ENCODE measurements at regions not wholly inside any gene's neighbourhood (a gene's known extent, or its start where the extent isn't known, plus 50 kb on each side); places are given as distances from the start of the nearest gene placed in this dataset.
"Not testable (repeated sequence)": the region's sequence is repeated elsewhere in the genome, so short reads cannot be mapped to it uniquely, and the experiment has no call there.

DNA sequence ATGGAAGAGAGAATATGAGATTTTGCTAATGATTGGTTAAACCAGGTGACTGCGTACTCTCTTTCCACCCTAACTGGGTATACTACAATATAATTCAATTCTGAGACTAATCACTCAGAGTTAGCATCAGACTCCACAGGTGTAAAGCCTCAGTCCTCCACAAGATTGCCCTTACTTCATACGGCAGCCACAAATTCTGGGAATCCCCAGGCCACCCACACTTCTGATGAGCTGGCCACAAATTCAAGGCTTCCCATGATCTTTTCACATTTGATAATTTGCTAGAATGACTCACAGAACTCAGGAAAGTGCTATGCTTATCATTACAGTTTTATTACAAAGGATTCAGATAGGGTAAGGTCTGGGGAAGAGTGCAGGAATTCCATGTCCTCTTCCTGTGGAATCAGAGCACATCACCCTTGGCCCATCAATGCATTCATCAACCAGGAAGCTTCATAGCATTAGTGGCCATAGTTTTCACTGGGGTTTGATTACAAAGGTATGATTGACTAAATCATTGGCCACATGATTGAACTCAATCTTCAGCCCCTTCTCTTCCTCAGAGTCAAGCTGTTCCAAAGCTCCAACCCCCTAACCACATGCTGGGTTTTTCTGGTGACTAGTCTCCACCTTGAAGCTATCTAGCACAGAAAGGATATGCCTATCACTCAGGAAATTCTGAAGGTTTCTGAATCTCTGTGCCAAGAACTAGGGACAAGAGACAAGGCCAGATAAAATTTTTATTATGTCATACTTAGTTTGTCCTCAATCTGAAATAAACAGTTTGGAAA is 131.7 kb downstream of the HHIPL2 start:
- DNase-seq (ENCODE audit: low read depth in 1 of 2, low spot score in 1 of 2) = peak in 1 of 2 donors; percentile 6

DNA sequence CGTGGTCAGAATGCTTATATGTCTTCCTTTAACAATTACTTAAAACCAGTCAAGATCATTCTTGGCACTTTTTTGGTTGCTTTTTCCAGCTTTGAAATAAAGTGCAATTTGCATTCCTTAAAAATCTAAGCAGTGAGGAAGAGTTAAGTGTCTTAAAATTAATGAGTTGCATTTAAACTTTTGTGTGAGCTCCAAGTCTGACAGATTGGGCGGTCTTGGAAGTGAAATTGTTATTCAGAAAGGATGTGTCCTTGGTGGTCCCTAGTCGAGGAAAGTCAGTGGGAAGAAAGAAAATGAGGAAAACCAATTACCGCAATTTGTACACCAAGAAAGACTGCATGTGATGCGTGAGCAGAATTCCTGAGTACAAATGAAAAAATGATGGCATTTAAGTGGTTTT is 132.5 kb downstream of the HHIPL2 start:
- no peak for DNase-seq (ENCODE audit: low read depth in 1 of 2, low spot score in 1 of 2)

DNA sequence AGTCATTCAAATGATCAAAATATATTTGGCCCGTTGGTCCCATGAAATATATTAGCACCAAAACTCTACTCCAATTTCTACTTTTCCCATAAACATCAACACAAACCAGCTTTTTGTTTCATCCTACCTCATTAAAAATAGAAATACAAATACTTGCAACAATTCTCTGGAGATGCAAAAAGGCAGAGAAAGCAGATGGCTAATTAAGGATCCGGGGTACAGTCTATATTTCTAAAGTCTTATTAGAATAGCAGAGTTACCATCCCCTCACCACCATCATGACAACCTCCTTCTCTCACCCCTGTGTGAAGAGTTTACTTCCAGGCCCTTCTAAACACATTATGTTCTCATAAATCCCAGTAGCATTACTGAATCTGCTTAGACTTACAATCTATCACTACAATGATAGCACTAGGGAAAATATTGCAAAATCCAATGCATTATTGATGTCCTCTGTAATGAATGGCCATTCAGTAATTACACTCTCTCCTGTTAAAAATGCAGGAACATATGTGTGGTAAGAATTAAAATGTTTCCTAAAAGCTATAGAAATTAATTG is 133.8 kb downstream of the HHIPL2 start:
- DNase-seq (ENCODE audit: low read depth in 1 of 2, low spot score in 1 of 2) = no peak

DNA sequence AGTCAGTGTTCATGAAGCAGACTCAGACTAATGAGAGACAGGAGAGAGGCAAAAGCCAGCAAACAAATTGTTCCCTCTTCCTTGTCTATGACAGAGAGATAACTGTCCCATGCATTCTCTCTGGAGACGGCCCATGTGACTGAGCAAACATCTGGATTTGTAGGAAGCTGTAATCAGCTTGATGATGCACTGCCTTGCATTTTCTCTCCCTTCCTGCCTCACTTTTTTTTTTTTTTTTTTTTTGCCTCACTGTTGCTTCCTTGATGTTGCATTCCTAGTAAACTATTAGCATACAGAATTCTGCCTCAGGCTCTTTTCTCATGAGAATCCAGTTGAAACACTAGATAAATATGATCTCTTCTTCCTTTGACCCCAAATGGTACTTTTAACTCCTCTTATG is 134.5 kb downstream of the HHIPL2 start:
- DNase-seq (ENCODE audit: low read depth in 1 of 2, low spot score in 1 of 2) = no peak

DNA sequence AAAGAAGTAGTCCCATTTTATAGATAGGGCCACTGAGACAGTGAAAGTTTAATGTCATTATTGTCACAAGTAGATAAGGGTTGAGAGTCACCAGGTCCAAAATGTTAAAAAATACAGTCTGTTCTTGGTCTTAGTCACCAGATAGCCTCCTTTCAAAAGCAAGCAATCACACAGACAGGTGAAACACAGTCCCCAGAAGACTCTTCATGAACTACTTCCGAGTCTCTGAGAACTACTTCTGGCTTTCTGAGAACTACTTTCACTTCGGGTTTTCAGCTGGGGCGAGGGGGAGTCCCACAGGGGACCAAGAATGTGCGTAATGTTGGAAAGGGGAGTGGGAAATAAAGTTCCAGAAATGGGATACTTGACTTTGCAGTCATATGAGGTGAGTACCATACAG is 143.2 kb downstream of the HHIPL2 start:
- DNase-seq (ENCODE audit: low read depth in 1 of 2, low spot score in 1 of 2) = no peak

DNA sequence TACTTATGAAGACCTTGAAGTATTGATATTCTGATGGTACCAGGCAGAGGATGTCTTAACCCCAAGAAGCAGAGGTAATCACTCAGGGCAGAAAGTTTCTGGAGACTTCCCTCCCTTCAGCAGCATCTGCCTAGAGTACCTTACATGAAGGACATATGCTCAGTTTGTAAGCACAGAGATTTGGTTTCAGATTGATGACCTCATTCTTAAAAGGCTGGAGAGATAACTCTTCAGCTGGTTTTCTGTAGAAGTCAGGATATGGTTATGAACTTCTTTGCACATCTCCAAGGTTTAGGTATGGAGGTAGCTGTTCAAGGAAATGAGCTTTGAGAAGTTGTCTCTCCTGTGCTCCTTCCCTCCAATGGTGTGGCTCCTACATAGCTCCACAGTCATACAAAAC is 148.7 kb downstream of the HHIPL2 start:
- DNase-seq (ENCODE audit: low read depth in 1 of 2, low spot score in 1 of 2) = no peak

DNA sequence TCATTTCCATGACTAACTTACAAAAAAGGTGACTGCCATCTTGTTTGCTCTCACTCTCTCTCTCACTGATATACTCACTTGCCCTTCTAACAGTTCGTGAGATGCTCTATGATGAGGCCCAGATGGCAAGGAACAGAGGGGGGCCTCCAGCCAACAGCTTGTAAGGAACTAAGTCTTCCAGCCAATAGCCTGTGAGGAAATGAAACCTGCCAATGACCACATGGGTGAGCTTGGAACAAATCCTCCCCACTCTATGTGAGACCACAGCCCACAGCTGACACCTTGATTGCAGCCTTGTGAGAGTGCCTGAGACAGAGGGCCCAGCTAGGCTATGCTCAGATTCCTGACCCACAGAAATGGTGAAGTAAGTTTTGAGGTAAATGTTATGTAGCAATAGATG is 153.7 kb downstream of the HHIPL2 start:
- no peak for DNase-seq (ENCODE audit: low read depth in 1 of 2, low spot score in 1 of 2)

DNA sequence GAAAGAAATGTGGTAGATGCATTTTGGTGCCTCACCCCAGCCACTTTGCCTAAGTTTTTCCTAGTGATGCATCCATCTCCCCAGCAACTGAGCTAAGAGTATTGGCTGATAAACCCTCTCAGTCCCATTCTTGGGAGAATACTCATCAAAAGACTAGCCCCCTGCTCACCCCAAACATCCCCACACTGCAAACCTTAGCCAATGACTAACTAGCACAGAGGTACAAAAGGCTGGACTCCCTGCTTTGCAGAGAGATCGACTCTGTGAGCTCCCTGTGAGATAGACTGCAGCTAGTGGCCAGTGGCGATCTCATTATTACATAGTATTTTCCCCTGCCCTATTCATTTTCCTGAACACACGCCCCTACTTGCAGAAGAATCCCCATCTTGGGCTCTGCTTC is 155.3 kb downstream of the HHIPL2 start:
- no peak for DNase-seq (ENCODE audit: low read depth in 1 of 2, low spot score in 1 of 2)

DNA sequence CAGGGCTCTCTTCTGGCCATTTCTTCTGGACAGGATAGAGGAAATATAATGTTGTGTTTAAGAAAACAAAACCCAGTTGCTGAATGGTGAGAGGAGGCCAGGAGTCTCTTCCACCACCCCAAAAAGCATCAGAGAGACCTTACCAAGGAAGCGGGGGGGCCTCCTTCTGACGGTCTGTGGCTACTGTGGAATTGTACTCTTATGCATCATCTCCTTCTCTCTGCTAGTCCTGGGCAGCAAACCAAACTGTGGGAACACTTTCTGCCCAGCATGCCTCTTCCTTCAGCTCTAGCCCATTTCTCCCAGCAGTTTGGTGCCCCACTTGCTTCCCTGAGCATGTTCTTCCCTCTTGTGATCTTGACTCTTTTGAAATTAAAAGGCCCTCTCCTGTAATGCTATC is 157.7 kb downstream of the HHIPL2 start:
- DNase-seq (ENCODE audit: low read depth in 1 of 2, low spot score in 1 of 2) = no peak

DNA sequence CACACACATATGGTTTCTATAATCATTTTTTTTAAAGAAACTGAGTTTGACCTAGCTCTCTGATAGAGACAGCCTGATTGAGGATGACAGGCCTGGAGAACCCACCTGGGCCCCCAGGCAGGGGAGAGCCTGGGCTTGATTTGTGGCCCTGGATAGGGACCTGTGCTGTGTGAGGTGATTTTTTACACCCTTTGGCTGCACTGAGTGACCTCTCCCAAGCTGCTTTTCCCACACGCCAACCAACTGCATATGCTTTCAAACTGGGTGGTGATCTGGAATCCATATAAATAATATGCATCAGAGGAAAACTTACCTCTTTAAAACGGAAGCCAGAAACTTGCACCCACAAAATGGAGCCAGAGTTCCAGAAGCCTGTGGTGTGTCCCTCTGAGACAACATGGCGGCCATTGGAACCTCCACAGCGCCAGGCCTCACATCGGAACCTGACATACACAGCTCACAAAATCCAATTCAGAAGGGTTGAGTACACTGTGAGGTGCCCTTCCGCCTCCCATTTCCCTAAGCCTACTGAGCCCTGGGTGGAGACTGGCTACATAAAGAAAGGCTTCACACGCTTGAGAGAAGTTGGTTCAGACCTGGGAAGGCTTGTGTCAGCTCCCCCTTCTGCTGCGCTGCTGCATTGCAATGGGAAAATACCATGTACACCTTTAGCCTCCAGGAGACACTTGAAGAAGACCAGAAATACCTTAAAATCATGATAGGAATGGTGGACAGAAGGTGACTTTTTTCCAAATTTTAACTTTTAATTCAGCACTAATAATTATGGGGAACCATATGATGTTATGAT is 160.7 kb downstream of the HHIPL2 start:
- no peak for DNase-seq (ENCODE audit: low read depth in 1 of 2, low spot score in 1 of 2)

DNA sequence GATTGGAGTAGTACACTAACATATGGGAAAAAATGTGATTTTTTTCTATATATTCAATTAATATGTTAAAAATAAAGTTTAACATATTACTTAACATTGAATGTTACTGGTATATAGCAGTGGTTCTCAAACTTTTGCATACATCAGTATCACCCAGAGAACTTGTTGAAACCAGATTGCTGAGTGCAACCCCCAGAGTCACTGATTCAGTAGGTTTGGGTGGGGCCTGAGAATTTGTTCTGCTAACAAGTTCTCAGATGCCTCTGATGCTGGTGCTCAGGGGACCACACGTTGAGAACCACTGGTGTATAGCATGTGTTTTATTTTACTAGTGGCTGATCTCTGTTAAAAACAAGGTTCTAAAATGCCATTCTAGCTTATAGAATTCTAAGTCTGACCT is 161.9 kb downstream of the HHIPL2 start:
- DNase-seq (ENCODE audit: low read depth in 1 of 2, low spot score in 1 of 2) = no peak

DNA sequence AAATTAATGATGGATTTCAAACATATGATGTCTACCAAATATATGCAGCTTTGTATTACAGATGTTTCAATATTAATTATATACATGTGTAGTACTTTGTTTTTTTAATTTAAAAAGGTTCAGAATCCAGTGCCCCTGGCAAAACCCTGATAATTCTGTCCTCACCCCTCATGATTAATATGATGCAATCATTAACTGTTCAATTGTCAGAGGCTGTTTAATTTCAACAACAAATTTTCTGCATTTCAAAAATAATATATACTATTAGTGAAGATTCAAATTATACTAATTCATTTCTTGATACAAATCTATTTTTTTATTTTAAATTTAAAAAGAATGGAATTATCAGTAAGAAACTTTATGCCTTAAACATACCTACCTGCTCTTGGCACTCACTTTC is 162.6 kb downstream of the HHIPL2 start:
- DNase-seq (ENCODE audit: low read depth in 1 of 2, low spot score in 1 of 2) = no peak

DNA sequence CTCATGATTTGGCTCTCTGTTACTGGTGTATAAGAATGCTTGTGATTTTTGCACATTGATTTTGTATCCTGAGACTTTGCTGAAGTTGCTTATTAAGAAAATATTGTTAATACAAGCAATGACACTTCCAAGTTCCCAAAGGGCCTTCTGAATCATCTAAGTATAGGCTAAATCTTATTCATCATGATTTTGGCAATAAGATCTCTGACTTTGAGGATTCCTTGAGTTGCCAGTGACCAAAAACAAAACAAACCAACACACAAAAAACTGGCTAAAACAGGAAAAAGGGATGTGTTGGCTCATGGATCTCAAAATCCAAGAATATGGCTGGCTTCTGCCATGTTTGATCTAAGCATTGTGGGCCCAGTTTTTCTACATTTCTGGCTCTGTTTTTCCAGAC is 163.4 kb downstream of the HHIPL2 start:
- no peak for DNase-seq (ENCODE audit: low read depth in 1 of 2, low spot score in 1 of 2)

DNA sequence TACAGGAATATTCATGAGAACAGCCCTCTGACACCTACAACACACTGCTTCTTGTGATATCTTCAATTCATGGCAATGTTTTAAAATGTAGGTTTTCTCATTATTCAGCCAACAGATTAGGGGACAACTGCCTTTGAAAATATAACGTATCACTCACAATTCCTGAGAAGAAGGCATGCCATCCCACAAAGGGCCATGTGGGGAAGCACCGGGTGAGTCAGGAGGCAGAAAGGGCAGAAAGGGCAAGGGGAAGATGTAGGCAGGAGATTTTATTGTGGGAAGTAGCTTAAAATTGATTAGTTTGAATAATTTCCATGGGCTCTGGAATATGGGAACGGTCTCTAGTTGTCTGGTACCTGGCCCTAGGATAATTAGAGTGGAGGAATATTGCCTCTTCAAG is 165.7 kb downstream of the HHIPL2 start:
- DNase-seq (ENCODE audit: low read depth in 1 of 2, low spot score in 1 of 2) = no peak

DNA sequence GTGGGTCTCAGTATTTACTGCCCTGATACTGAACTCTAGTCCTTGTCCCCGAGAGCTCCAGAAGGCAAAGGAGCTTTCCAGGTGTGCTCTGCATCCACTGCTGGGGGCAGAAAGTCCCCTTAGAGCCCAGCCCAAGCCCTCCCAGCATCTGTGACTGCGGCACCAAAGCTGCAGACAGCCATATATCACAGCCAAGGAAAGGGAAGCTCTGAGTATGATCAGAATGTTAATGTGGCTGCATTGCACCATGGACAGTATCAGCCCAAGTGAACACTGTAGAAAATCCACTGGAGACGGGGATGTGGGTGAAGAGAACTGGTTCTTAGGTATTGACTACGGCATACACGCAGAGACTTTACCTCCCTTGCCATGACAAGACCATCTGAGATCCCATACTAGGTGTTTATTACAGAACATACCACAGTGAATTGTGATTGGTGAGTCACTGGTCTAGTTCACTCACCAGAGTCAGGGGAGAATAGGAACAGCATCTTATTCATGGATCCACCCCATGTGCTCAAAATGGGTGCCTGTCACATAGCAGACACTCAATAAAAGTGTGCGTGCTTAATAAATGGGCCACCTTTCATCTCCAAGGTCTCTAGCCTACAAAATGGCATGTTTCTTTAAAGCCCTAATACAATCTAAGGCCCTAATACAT is 170.3 kb downstream of the HHIPL2 start:
- DNase-seq (ENCODE audit: low read depth in 1 of 2, low spot score in 1 of 2) = no peak

DNA sequence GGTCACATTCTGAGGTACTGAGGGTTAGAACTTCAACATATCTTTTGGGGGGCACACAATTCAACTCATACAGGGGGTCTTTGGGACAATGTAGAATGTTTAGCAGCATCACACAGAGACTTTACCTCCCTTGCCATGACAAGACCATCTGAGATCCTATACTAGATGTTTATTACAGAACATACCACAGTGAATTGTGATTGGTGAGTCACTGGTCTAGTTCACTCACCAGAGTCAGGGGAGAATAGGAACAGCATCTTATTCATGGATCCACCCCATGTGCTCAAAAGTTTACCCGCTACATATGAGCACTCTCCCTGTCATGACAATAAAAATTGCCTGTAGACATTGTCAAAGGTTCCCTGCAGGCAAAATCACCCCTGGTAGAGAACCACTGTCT is 171.1 kb downstream of the HHIPL2 start:
- not testable (repeated sequence) for DNase-seq (ENCODE audit: low read depth in 1 of 2, low spot score in 1 of 2)

DNA sequence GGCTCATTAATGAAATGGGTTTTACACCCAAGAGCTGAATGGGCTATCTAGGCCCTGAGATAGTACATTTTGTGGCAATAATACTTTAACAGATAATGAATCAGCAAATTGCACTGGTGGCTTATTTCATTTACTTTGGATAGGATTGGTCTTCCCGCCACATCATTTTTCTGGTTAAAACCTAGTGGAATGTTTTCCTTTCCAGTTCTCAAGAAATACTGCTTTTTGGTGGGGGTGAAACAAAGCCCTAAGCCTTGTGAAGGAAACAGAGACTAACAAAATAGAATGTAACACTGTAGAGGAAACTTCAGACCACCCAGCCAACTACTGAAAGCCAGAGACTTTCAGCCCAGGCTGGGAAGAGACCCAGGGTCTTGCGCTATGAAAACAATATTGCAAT is 172.2 kb downstream of the HHIPL2 start:
- DNase-seq (ENCODE audit: low read depth in 1 of 2, low spot score in 1 of 2) = no peak

DNA sequence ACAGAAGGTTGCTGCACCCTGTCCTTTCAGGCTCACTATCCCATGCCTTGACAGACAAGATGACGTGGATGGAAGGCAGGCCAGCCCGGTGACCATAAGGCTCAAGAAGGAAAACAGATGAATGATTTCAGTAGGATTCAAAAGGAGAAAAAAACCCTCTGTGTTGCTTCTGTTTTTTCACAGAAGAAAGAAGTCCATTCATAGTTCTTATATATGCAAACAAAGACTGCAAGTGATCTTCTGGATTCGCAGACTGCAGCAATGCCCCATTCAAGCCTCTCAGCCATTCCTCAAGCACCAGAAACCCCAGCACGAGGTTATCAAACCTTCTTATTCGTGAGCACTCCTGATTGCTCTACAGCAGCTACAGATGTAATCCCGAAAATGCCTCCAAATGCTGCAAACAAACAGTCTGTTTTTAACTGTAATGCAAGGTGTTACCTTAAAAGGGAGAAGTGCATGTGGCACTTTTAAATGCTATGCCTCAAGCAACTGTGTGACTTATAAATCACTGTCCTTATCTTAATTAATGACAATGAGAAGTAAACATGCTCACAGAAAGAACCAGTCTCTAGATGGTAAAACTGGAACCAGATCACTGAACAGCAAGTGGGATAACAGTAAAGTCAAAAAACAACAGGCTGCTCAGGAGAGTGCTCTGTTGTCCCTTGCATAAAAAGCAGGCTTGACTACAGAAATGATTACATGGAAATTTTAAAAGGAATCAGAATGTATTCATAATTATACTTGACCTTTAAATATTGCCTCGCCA is 173.9 kb downstream of the HHIPL2 start:
- DNase-seq (ENCODE audit: low read depth in 1 of 2, low spot score in 1 of 2) = no peak

DNA sequence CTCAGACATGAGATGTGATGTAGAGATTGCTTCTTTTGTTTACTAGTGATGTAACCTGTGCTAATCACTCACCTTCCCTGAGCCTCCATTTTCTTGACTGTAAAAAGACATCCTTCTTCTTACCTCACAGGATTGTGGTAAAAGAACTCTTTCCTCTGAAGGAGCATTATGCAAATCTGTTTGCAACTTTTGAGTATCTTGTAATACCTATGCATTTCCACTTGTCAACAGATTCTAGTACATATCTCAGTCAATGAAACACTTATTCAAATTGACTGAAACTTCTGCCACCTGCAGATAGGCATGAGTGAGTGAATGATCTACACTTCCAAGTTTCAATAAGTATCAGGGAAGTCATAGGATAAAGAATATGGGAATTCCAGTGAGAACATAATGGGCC is 174.7 kb downstream of the HHIPL2 start:
- DNase-seq (ENCODE audit: low read depth in 1 of 2, low spot score in 1 of 2) = no peak

DNA sequence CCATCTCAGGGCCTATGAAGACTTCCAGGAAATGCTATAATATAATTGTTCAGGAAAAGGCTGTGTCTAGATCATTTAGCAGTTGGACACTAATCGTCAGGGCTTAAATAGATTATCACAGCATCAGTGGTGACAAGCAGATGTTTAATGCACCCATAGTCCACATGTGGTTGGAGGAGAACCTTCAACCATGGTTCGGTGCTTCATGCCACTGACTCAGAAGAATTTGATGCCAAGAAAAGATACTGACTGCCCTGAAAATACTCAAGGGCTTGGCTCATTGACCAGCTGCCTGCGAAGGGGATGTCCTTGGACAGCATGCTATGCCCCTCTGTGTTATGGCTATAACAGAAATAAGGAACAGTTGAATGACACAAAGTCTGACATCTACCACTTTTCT is 175.7 kb downstream of the HHIPL2 start:
- DNase-seq (ENCODE audit: low read depth in 1 of 2, low spot score in 1 of 2) = no peak

All from stimulated activated CD4-positive, alpha-beta T cell treated with anti-CD3 and anti-CD28 coated beads, Interleukin-15, amount 100 ng/mL, for 1 hour (primary cell).